ENCODE measurements at regions not wholly inside any gene's neighbourhood (a gene's known extent, or its start where the extent isn't known, plus 50 kb on each side); places are given as distances from the start of the nearest gene placed in this dataset.
"Not testable (repeated sequence)": the region's sequence is repeated elsewhere in the genome, so short reads cannot be mapped to it uniquely, and the experiment has no call there.

GRCh38 chrX:37912777-37913176 lies 65.4 kb upstream of the DYNLT3 start:
- Histone ChIP-seq H3K4me1 (no peaks in the 10 kb centered on the region), H3K4me3 (no peak overlapping the region), H3K36me3 (no peaks in the 10 kb centered on the region), H3K27me3 (peaks cover 0 to 4% (median 2%) of the 10 kb centered on the region in 4 donors), H3K9me3 (no peaks in the 10 kb centered on the region), H3K27ac (no peak overlapping the region)
- no peak for TF ChIP-seq CTCF (IDR thresholded peaks at IDR 0.05)
- FAIRE-seq (no peak), DNase-seq (no peak), ATAC-seq (no peak)
- intact Hi-C loops (cut with DNase I), result no loop called here

GRCh38 chrX:37918168-37918567 lies 70.8 kb upstream of the DYNLT3 start:
- DNase-seq (no peak), FAIRE-seq (no peak), ATAC-seq (no peak)
- H3K4me1 ChIP-seq, result no peaks in the 10 kb centered on the region
- TF ChIP-seq CTCF (IDR thresholded peaks at IDR 0.05), result no peak
- H3K27me3 ChIP-seq, result peaks cover 0 to 4% (median 0%) of the 10 kb centered on the region in 4 donors
- H3K36me3 ChIP-seq, result no peaks in the 10 kb centered on the region
- intact Hi-C loops (cut with DNase I), result no loop called here
- no peak overlapping the region for H3K27ac ChIP-seq
- no peaks in the 10 kb centered on the region for H3K9me3 ChIP-seq
- no peak overlapping the region for H3K4me3 ChIP-seq

GRCh38 chrX:37918703-37919102 lies 71.3 kb upstream of the DYNLT3 start:
- WGBS, 2 donors, result 86 to 90% methylated on average over 2 of the region's 2 CpGs
- H3K4me3 ChIP-seq, result no peak overlapping the region
- peaks cover 0 to 4% (median 0%) of the 10 kb centered on the region in 4 donors for H3K27me3 ChIP-seq
- no peak for DNase-seq
- no peaks in the 10 kb centered on the region for H3K9me3 ChIP-seq
- no peak for ATAC-seq
- no peak for TF ChIP-seq CTCF (IDR thresholded peaks at IDR 0.05)
- intact Hi-C loops (cut with DNase I), result no loop called here
- FAIRE-seq, result no peak
- H3K27ac ChIP-seq, result no peak overlapping the region
- H3K36me3 ChIP-seq, result no peaks in the 10 kb centered on the region
- no peaks in the 10 kb centered on the region for H3K4me1 ChIP-seq

- 53 to 68% methylated on average over 3 of the region's 3 CpGs for WGBS, 2 donors
- intact Hi-C loops (cut with DNase I), result no loop called here
- FAIRE-seq (no peak), ATAC-seq (no peak), DNase-seq (no peak)
- Histone ChIP-seq H3K27ac (no peak overlapping the region), H3K4me3 (no peak overlapping the region), H3K9me3 (no peaks in the 10 kb centered on the region), H3K36me3 (no peaks in the 10 kb centered on the region), H3K4me1 (no peaks in the 10 kb centered on the region), H3K27me3 (peaks cover 0 to 13% (median 0%) of the 10 kb centered on the region in 4 donors)
- TF ChIP-seq CTCF (IDR thresholded peaks at IDR 0.05), result no peak
Observed at GRCh38 chrX:37921758-37922157, 74.4 kb upstream of the DYNLT3 start.

- no peak for TF ChIP-seq CTCF (IDR thresholded peaks at IDR 0.05)
- FAIRE-seq (no peak), ATAC-seq (no peak), DNase-seq (no peak)
- WGBS, 2 donors, result 18 to 34% methylated on average over 1 of the region's 1 CpG
- no peaks in the 10 kb centered on the region for H3K4me1 ChIP-seq
- H3K9me3 ChIP-seq, result no peaks in the 10 kb centered on the region
- H3K27me3 ChIP-seq, result peaks cover 0 to 17% (median 2%) of the 10 kb centered on the region in 4 donors
- H3K27ac ChIP-seq, result no peak overlapping the region
- no peak overlapping the region for H3K4me3 ChIP-seq
- intact Hi-C loops (cut with DNase I), result no loop called here
- H3K36me3 ChIP-seq, result no peaks in the 10 kb centered on the region
Observed at GRCh38 chrX:37922928-37923327, 75.6 kb upstream of the DYNLT3 start.

GRCh38 chrX:37925761-37926160 lies 78.4 kb upstream of the DYNLT3 start:
- H3K4me3 ChIP-seq, H3K27ac ChIP-seq, H3K36me3 ChIP-seq, H3K4me1 ChIP-seq, DNase-seq, H3K9me3 ChIP-seq, ATAC-seq: not testable (repeated sequence)
- H3K27me3 ChIP-seq, result peaks cover 0 to 21% (median 2%) of the 10 kb centered on the region in 4 donors
- peak; percentile 60 for FAIRE-seq
- 54 to 67% methylated on average over 4 of the region's 4 CpGs for WGBS, 2 donors
- intact Hi-C loops (cut with DNase I), result loop anchor here in 1 of 3 donors (5.0 kb wide), 1 partner anchor 242 kb away; no protein-coding TSS in a partner anchor
